ENCODE measurements at regions not wholly inside any gene's neighbourhood (a gene's known extent, or its start where the extent isn't known, plus 50 kb on each side); places are given as distances from the start of the nearest gene placed in this dataset.

DNA sequence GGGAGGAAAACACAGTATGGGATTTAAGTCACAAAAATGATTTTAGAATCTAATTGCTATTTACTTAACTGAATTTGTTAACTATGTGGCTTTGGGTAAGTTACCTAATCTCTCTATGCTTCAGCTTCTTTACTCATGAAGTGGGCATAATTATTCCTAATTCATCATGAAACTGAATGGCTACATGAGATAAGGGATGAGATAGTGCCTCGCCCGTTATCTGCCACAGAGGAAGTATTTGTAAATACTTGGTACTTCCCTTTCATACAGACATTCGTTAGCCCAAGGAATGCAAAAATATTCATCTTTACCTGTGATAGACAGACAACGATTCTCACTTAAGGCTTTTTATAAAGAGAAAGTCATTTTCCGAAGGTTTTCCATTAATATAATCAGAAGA lies 221.2 kb upstream of the BLID start:
- intact Hi-C loops (cut with DNase I) = no loop called here
- ATAC-seq = no peak
- DNase-seq (ENCODE audit: low spot score) = no peak

DNA sequence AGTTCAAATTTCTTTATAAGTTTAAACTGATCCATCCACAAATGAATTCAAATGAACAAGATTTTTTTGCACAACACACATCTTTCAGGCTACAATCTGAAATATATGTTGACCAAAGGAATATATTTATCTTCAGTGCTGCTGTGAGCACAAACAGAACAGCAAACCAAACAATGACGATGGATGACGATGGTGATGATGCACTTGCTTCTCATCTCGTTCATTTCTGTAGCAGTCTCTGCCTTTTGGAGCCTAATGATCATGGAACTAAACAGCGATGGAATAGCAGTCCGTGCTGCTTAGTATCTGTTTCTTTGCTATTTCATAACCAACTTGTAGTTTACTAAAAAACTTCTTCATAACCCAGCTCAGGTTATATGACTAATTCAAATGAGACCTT lies 220.7 kb upstream of the BLID start:
- DNase-seq (ENCODE audit: low spot score) (no peak), ATAC-seq (no peak)
- intact Hi-C loops (cut with DNase I) = no loop called here

DNA sequence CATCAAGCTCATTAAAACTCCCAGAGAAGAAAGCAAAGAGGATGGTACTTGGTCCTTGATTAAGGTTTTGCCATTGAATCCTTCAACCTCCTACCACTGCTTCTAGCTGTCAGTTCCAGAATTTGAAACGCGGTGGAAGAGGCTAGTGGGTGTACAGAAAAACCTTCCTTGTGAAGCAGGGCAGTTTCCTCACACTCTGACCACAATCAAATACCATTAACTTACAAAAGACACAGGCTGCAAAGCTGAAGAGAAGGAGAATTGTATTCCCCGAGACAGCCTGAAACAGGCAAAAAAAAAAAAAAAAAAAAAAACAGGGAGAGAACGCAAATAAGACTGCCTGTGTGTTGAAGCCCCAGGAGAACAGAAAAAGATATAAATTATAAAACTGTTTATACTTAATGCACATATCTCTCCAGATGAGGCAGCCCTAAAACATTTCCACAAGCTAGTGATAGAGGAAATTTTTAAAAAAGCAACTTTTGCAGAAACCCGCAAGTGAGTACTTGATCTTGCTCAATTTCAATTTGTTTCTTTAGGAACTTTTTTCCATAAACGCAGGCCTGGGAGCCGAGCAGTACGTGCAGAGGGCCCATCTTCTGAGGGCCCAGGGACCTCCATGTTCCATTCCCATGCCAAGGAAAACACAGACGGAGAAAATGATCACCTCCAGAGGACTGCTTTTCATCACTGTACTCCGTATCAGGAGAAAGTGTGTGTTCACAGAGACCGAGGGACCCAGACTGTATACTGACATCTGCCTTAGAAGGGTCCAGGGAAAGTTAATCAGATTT lies 218.7 kb upstream of the BLID start:
- intact Hi-C loops (cut with DNase I) = no loop called here
- DNase-seq (ENCODE audit: low spot score) (no peak), ATAC-seq (peak; percentile 80)

DNA sequence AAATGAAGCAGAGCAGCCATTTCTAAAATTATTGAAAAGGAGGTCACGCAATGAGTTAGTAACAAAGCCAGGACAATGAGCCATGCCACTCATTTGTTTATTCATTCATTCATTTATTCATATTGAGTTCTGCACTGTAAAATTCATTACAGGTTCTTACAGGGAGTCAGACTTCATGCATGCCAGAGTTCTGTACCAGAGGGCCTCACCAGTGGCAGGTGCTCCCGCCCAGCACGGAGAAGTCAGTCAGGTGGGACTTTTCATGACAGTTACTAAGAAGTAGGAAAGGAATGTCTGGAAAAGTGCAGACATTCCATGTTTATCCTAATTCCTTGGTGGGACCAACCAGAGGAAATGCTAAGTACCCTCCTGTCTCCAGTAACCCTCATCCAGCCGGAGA lies 217.5 kb upstream of the BLID start:
- intact Hi-C loops (cut with DNase I) = no loop called here
- DNase-seq (ENCODE audit: low spot score) = no peak
- ATAC-seq = no peak

DNA sequence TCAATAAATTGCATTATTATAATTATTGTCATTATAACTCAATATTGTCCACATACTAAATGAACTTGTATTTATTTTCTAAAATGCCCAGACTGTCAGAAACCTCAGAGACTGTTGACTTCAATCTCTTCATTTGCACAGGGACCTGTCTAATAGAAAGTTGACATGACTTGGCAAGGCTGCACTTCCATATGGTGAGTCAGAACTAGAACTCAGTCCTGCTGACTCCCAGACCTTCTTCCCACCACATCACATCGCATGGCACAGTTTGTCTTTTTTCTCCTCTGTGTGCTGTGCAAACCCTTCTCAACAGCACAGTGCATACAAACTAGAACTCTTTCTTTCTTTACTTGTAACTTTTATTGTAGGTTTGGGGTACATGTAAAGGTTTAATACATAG lies 215.1 kb upstream of the BLID start:
- intact Hi-C loops (cut with DNase I) = no loop called here
- no peak for DNase-seq (ENCODE audit: low spot score)
- ATAC-seq = no peak

DNA sequence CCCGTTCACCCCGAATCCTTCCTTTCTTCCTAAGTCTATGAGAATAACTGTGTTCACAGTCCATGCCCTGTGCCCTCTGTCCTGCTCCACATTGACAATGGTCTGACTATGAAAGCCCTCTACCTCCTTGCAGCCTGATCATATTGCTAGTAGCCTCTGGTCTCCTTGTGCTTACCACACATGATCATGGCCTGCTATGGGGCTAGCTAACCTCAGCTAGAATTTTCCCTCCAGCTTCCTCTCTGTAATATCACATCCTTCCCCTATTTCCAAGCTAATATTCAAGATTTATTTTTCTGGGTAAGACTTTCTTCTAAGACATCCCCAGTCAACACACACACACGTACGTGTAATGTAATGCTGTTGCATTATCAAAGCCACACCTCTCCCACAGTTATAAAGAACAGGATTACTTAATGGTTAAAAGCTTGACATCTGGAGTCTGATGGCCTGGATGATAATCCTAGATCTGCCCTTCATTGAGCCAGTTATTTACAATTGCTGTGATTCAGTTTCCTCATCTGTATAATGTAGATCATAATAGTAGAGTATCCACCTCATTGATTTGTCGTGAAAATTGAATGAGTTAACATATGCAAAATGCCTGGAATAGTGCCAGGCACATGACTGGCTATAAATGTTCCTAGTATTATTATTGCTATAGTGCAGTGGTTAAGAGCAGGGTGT lies 214.4 kb upstream of the BLID start:
- intact Hi-C loops (cut with DNase I) = no loop called here
- ATAC-seq (peak; percentile 50), DNase-seq (ENCODE audit: low spot score) (no peak)

DNA sequence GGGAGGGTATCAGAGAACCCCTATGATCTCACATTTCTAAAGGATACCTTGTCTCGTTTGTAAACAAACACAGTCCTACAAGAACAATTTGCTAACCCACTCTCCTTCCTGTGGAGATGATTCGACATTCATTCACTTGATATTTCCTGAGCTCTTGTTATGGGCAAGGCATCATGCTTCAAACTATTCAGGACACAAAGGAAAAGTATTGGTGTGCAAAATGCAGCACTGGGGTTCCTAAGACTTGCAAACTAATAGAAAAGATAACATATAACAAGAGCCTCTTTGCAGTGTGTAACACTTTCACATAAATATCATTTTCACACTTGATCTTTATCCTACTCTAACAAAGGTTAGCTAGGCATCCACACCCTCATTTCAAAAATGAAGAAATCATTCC lies 211.5 kb upstream of the BLID start:
- DNase-seq (ENCODE audit: low spot score) (no peak), ATAC-seq (no peak)
- intact Hi-C loops (cut with DNase I) = no loop called here

DNA sequence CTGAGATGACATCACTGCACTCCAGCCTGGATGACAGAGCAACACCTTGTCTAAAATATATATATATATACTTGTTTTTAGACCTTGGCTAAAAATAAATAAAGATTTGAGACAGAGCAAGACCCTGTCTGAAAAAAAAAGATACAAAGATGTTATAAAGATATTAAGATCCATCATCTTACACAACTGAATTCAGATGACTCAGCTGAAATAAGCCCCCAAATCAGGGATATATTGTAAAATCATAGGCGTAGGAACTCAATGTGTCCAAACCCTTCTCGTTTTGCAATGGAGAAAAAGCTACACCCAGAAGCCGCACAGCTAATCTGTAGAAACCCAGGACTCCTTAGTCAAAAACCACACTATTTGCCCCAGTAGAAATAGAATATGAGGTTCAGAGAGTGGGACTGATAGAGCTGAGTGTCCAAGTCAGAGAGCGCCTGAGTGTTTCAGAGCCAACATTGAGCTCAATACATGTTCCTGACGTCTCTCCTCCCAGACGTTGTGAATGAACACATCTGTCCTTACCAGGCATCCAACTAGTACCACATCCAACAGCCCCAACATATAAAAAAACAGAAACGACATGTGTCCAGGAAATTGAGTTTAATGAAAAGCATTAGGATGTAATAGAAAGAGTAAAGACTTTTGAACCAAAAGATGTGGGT lies 207.9 kb upstream of the BLID start:
- intact Hi-C loops (cut with DNase I) = no loop called here

DNA sequence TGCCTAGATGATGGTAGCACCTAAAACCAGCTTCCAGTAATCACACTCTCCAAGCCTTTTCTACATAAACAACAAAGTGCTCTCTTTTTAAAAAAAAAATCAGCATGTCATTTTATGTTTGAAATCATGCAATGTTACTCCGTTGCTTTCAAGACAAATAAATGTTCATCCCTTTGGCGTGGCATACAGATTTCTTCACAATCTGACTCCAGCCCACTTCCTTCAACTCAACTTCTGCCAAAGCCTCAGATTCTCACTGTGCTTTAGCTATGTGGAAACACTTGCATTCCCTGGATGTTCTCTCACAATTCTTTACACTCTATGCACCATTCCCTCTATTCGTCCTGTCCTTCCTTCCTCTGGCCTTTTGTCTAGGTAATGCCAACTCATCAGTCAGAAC lies 206.3 kb upstream of the BLID start:
- ATAC-seq (peak; percentile 87), DNase-seq (ENCODE audit: low spot score) (no peak)
- intact Hi-C loops (cut with DNase I) = no loop called here

More for the DNA sequence above, 207.9 kb upstream of the BLID start:
- ATAC-seq (no peak), DNase-seq (ENCODE audit: low spot score) (no peak)

DNA sequence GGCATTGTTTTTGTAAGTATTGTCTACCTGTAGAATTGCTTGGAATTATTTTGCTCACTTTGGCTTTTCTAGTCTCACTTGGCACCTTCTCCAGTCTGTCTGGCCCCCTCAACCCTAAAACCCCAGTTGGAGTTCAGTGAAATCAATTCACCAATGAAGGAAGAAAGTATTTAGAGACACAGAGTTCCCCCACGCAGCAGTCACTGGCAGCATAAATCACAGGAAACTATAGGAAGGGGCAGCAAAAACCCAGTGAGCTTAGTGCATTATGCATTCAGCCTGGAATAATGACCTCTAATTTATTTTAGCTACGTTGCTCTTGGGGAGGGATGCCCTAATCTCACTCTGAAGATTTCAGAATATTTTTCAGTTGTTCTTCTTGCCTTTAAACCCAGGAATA lies 204.7 kb upstream of the BLID start:
- no peak for ATAC-seq
- intact Hi-C loops (cut with DNase I) = no loop called here
- no peak for DNase-seq (ENCODE audit: low spot score)

DNA sequence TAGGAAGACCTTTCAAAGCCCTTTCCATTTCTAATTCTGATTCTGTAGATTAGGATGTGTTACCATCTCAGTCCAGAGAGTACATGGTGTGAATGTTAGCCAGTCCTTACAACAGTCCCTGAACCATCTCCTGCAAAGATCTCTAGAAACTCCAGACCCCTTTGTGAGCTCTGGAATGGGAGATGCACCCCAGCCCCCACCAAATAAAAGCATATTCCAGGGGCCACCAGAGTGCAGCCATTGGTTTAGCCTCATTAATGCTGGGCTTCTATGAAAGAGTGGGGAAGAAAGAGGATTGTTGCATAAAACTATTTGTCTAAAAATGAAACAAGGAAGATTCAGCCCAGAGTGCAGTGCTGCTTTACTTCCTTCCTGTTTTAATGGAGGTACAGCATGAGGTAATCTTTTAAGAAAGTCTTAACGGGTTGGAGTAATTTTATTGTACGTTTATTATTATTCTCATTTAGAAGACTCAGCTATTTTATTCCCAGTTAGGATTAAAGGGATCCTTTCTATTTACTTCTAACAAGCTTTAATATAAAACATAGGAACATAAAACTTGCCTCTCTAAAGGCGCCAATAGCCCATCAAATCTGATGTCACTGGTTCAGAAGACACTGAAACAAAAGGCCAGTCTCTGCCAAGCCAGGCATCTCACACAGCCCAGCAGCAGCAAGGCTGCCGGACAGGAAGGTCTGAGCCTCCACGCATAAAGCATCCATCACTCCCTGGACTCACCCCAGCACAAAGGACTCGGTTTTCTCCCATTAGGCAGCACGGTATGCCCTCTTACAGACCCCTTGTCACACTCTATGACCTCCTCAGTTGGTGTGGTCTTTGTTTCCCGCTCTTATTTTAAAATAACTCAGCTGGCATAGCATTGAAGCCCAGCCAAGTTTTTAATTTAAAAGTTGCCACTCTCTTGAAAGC lies 203.9 kb upstream of the BLID start:
- ATAC-seq = peak; percentile 38
- DNase-seq (ENCODE audit: low spot score) = no peak
- intact Hi-C loops (cut with DNase I) = no loop called here

DNA sequence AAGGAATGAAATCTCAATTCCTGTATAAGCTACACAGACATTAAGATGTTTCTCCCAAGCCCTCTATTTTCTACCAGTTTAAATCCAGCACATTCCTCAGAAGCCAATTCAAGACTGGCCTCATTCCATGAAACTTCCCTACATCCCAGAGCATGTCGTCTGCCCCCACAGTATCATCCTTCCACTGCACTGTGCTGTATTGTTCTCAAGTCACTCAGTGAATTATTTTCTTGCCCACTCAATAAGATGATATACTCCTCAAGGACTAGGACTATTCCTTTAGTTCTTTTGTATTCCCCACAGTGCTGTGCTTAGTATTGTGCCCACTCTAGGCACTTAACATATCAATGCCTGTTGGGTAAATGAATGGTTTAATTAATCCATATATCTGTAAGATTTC lies 203.1 kb upstream of the BLID start:
- DNase-seq (ENCODE audit: low spot score) (no peak), ATAC-seq (no peak)
- intact Hi-C loops (cut with DNase I) = no loop called here

DNA sequence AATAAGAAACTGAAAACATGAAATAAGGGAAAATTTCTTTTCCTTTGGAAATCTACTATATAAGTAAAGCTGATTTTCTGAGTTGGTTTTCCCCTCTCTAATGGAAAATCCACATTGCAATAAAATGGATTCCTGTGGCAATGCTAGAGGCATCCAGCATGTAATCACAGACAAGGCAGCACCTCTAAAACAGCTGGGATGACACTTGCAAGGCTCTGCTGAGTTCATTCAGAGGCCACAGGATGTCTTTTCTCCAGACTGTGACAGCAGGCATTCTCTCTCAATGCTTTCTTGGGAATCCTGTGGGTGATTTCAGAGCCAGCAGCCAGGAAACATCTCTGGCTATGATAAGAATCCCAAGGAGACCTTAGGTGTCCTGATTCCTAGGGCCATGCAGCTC lies 201.3 kb upstream of the BLID start:
- ATAC-seq (no peak), DNase-seq (ENCODE audit: low spot score) (no peak)
- intact Hi-C loops (cut with DNase I) = no loop called here

DNA sequence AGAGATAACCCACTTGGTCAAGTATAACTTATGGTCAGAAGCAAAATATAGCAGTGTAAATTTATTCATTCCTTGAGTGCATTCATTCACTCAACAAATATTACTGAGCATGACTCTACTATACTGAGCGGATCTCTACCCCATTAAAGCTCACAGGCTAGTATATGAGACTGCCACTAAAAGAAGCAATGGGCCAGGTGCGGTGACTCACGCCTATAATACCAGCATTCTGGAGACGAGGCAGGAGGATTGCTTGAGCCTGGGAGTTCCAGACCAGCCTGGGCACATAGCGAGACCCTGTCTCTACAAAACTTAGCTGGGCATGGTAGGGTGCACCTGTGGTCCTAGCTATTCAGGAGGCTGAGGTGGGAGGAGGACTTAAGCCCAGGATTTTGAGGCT lies 197.6 kb upstream of the BLID start:
- ATAC-seq = no peak
- intact Hi-C loops (cut with DNase I) = no loop called here
- no peak for DNase-seq (ENCODE audit: low spot score)

DNA sequence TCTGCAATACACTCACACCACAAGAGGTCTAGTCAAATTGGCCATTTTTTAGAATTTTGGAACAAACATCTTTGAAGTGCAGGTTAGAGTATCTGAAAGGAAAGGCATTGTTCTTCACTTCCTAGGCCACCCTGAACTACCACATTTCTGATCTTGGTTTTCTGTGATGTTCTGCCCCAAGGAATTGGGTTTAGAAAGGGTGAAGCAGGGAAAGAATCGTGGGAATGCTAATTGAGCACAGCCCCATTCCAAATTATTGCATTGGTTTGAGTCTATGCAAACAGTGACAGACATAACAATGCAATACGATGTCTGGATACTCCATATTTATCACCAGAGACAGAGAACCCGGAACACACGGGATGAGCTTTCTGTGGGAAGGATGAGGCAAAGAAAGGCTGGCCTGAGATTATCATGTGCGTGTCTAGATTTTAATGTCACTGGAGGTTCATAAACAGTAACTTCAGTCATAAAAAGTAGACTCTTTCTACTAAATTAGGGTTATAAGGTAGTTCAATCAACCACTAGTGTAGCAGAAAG lies 195.3 kb upstream of the BLID start:
- DNase-seq (ENCODE audit: low spot score) (no peak), ATAC-seq (no peak)
- intact Hi-C loops (cut with DNase I) = no loop called here

DNA sequence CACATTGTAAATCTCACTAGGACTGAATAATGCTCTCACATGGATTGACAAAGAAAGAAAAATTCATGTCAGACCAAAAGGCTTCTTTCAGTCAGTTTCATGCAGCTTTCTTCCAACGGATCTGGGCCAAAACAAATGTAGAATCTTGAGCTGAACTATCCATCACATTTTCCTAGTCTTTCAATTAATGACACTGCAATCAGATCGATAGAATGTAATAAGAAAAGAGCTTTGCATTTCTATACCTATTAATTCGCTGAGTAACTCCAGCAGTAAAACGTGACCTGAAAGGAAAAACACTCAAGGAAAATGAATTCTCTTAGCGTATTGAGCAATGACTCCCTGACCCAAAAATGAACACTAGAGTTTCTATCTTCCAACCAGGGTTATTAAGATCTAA lies 194.8 kb upstream of the BLID start:
- intact Hi-C loops (cut with DNase I) = no loop called here
- DNase-seq (ENCODE audit: low spot score) = no peak
- ATAC-seq = no peak

DNA sequence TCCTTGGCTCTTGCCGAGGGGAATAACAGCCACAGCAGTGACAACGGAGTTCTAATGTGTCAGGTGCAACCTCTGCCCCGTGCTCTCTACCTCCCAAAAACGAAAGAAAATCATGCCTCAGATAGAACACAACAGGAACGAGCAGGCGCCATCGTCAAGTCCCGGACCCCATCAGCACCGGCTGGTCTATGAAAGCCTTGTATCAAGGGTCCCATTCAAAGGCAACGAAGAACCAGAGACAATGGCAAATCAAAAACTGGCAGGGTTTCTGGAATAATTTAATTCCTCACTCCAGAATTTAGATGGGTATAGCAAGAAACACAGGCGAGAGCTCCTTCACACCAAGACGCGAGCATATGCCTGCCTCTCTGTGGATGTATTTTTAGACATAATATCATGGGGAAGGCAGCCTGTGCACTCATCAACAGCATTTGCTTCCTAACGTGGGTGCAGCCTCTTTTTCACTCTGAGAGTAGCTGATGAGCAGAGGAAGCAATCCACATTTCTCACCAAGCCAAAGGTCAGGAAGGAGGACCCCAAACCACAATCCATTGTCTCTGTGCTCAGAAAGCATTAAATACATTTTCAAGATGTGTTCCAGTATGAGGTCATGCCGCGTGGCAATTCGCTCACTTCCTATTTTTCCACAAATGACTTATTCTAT lies 193.4 kb upstream of the BLID start:
- DNase-seq (ENCODE audit: low spot score) (no peak), ATAC-seq (peak; percentile 46)
- intact Hi-C loops (cut with DNase I) = no loop called here

DNA sequence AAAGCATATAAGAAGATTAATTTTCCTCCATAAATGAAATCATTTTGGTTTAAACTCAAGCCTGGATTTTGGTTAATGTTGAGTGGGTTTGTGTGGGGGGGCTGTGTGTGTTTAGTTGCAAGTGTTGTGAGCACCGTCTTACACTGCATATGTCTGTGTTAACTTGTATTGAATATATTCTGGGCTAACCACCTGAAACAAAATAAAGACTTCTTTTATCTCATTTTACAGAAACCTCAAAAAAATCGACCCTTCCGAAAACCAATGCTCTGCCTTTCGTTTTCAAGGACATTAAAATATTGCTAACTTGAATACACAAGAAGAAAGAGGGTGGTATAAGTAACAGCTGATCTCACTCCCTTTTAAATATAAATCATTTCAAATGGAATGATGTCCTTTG lies 192.2 kb upstream of the BLID start:
- DNase-seq (ENCODE audit: low spot score) = no peak
- intact Hi-C loops (cut with DNase I) = no loop called here
- ATAC-seq = no peak

Measured in sciatic nerve (tissue), 2 donors.